ENCODE measurements at regions not wholly inside any gene's neighbourhood (a gene's known extent, or its start where the extent isn't known, plus 50 kb on each side); places are given as distances from the start of the nearest gene placed in this dataset.

DNA sequence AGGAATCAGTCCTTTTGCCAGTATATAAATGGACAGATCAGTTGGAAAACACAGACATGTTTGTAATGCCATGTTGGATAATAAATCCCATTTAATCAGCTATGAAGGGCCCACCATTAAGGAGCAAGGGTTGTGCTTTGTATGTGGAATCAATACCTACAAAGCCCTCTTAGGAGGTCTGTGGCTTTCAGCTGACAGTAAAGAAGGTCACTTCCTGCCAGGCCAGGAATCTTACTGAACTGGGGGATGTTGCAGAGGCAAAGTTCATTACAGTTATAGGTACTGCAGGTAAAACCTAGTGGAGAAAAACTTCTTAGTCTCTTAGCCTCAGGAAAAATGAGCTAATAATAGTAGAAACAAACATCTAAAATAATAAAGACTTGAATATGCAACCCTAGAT, 129.5 kb downstream of the FAM76B start:
- H3K79me2 ChIP-seq (ENCODE audit: insufficient read depth, low read length), result no peaks in the 10 kb centered on the region
- ChIA-PET POLR2A (no interaction called here), RAD21 (ENCODE audit: low non-redundant PET in 1 of 2, low total read pairs in 2 of 2, uncharacterized antibody in 2 of 2, unreplicated experiment in 2 of 2) (no interaction called here), CTCF (interaction anchor here (1.5 kb wide), 1 partner anchor 46 kb away, joined by 6 read pairs; no protein-coding TSS in a partner anchor)
- intact Hi-C loops (cut with micrococcal nuclease), result no loop called here
- no peaks in the 10 kb centered on the region for H3K36me3 ChIP-seq (ENCODE audit: control insufficient read depth in 1 of 2, insufficient read depth in 2 of 2, low read length in 2 of 2)
- no peak overlapping the region for H2AFZ ChIP-seq (ENCODE audit: low read depth, low read length, poor library complexity, severe bottlenecking)
- H3K4me2 ChIP-seq (ENCODE audit: low read length), result no peak overlapping the region
- H3K9ac ChIP-seq (ENCODE audit: low read length), result no peak overlapping the region
- peaks cover 7% of the 10 kb centered on the region; the same call in 1 of the 2 replicates for H3K27me3 ChIP-seq (ENCODE audit: insufficient read depth, low read length)
- DNase-seq (ENCODE audit: low read depth, low spot score) (no peak), ATAC-seq (no peak)
- no peaks in the 10 kb centered on the region for H3K9me2 ChIP-seq (ENCODE audit: insufficient read depth)
- TF ChIP-seq JUND (IDR thresholded peaks at IDR 0.05), result no peak
- no peak for TF ChIP-seq SP1 (IDR thresholded peaks at IDR 0.05; ENCODE audit: low read depth)
- no peak for TF ChIP-seq TCF7L2 (IDR thresholded peaks at IDR 0.05; ENCODE audit: borderline replicate concordance, extremely low read depth, insufficient read depth, insufficient read length)
- no peak for TF ChIP-seq ZNF274 (IDR thresholded peaks at IDR 0.05; ENCODE audit: low read depth, low read length)
- TF ChIP-seq, protein P1, sequence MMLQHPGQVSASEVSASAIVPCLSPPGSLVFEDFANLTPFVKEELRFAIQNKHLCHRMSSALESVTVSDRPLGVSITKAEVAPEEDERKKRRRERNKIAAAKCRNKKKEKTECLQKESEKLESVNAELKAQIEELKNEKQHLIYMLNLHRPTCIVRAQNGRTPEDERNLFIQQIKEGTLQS (IDR thresholded peaks at IDR 0.05), result no peak
- no peak for TF ChIP-seq SIN3A (IDR thresholded peaks at IDR 0.05; ENCODE audit: low read depth)
- TF ChIP-seq, protein P2, sequence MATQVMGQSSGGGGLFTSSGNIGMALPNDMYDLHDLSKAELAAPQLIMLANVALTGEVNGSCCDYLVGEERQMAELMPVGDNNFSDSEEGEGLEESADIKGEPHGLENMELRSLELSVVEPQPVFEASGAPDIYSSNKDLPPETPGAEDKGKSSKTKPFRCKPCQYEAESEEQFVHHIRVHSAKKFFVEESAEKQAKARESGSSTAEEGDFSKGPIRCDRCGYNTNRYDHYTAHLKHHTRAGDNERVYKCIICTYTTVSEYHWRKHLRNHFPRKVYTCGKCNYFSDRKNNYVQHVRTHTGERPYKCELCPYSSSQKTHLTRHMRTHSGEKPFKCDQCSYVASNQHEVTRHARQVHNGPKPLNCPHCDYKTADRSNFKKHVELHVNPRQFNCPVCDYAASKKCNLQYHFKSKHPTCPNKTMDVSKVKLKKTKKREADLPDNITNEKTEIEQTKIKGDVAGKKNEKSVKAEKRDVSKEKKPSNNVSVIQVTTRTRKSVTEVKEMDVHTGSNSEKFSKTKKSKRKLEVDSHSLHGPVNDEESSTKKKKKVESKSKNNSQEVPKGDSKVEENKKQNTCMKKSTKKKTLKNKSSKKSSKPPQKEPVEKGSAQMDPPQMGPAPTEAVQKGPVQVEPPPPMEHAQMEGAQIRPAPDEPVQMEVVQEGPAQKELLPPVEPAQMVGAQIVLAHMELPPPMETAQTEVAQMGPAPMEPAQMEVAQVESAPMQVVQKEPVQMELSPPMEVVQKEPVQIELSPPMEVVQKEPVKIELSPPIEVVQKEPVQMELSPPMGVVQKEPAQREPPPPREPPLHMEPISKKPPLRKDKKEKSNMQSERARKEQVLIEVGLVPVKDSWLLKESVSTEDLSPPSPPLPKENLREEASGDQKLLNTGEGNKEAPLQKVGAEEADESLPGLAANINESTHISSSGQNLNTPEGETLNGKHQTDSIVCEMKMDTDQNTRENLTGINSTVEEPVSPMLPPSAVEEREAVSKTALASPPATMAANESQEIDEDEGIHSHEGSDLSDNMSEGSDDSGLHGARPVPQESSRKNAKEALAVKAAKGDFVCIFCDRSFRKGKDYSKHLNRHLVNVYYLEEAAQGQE (IDR thresholded peaks at IDR 0.05; ENCODE audit: low read depth), result no peak
- no peak for TF ChIP-seq EGR1 (IDR thresholded peaks at IDR 0.05; ENCODE audit: low read depth)
- TF ChIP-seq EZH2 (IDR thresholded peaks at IDR 0.05), result no peak
- TF ChIP-seq MAX (IDR thresholded peaks at IDR 0.05), result no peak
- no peak for TF ChIP-seq RAD21 (IDR thresholded peaks at IDR 0.05; ENCODE audit: low read depth)
- TF ChIP-seq ZFX (IDR thresholded peaks at IDR 0.05), result no peak
- TF ChIP-seq CBX3 (IDR thresholded peaks at IDR 0.05; ENCODE audit: low read depth), result no peak
- no peak for TF ChIP-seq EZH2phosphoT487 (IDR thresholded peaks at IDR 0.05; ENCODE audit: borderline replicate concordance)
- no peak for TF ChIP-seq POLR2AphosphoS5 (IDR thresholded peaks at IDR 0.05; ENCODE audit: low read depth, low read length)
- no peak for TF ChIP-seq ELF1 (IDR thresholded peaks at IDR 0.05; ENCODE audit: borderline replicate concordance, low read depth)
- TF ChIP-seq, protein P3, sequence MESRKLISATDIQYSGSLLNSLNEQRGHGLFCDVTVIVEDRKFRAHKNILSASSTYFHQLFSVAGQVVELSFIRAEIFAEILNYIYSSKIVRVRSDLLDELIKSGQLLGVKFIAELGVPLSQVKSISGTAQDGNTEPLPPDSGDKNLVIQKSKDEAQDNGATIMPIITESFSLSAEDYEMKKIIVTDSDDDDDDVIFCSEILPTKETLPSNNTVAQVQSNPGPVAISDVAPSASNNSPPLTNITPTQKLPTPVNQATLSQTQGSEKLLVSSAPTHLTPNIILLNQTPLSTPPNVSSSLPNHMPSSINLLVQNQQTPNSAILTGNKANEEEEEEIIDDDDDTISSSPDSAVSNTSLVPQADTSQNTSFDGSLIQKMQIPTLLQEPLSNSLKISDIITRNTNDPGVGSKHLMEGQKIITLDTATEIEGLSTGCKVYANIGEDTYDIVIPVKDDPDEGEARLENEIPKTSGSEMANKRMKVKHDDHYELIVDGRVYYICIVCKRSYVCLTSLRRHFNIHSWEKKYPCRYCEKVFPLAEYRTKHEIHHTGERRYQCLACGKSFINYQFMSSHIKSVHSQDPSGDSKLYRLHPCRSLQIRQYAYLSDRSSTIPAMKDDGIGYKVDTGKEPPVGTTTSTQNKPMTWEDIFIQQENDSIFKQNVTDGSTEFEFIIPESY (IDR thresholded peaks at IDR 0.05; ENCODE audit: extremely low read depth, insufficient replicate concordance, low read length), result no peak
- TF ChIP-seq, protein P4, sequence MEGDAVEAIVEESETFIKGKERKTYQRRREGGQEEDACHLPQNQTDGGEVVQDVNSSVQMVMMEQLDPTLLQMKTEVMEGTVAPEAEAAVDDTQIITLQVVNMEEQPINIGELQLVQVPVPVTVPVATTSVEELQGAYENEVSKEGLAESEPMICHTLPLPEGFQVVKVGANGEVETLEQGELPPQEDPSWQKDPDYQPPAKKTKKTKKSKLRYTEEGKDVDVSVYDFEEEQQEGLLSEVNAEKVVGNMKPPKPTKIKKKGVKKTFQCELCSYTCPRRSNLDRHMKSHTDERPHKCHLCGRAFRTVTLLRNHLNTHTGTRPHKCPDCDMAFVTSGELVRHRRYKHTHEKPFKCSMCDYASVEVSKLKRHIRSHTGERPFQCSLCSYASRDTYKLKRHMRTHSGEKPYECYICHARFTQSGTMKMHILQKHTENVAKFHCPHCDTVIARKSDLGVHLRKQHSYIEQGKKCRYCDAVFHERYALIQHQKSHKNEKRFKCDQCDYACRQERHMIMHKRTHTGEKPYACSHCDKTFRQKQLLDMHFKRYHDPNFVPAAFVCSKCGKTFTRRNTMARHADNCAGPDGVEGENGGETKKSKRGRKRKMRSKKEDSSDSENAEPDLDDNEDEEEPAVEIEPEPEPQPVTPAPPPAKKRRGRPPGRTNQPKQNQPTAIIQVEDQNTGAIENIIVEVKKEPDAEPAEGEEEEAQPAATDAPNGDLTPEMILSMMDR (IDR thresholded peaks at IDR 0.05 in 2 of 3, conservative IDR thresholded peaks at IDR 0.05 in 1 of 3; ENCODE audit: borderline replicate concordance in 1 of 3, insufficient read depth in 1 of 3, low read depth in 2 of 3, low read length in 2 of 3), result no peak
- no peak for TF ChIP-seq SRF (IDR thresholded peaks at IDR 0.05; ENCODE audit: low read depth)
- no peak overlapping the region for H3K4me3 ChIP-seq (replicated peaks in 1 of 2; ENCODE audit: low read depth in 1 of 2, low read length in 2 of 2)
- no peaks in the 10 kb centered on the region for H3K9me3 ChIP-seq (ENCODE audit: control insufficient read depth in 1 of 2, insufficient read depth in 1 of 2, low read depth in 1 of 2, low read length in 2 of 2)
- H3K27ac ChIP-seq (ENCODE audit: low read depth, low read length), result no peak overlapping the region
- H4K20me1 ChIP-seq (ENCODE audit: insufficient read depth), result no peaks in the 10 kb centered on the region
- no peaks in the 10 kb centered on the region for H3K4me1 ChIP-seq (ENCODE audit: control insufficient read depth in 1 of 2, insufficient read depth in 2 of 2, low read length in 2 of 2)
- no TSS peak for BruUV-seq (replicated peaks)

Data from HCT116 (cell line).